Stimulated activated CD4-positive, alpha-beta T cell treated with anti-CD3 and anti-CD28 coated beads, TNF-alpha, amount 100 ng/mL, for 48 hours (primary cell): ENCODE measurements at regions not wholly inside any gene's neighbourhood (a gene's known extent, or its start where the extent isn't known, plus 50 kb on each side); places are given as distances from the start of the nearest gene placed in this dataset.

Source experiments
- DNase-seq, 3 donors: peaks; one replicate each; pipeline ENCODE4 v3.0.0-alpha.2; 2020; ENCODE audit warnings: low read depth in 3 of 3

DNA sequence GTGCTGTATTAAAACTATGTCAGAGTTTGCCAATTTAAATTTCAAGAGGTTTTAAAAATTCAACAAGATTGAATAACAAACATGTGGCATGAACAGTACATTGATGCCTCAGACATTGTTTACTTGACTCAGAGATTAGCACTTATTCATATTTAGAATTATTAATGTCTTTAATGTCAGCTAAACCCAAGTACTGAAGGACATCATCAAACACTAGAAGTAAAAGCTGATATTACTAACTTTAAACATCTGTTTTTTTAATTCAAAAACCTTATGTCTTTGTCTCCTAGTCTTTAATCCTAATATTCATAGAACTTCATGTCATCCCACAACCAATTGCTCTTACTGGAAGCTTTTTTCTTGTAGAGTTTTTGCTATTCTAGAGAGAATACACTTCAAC lies 406.2 kb upstream of the PCDH7 start:
- no peak for DNase-seq

DNA sequence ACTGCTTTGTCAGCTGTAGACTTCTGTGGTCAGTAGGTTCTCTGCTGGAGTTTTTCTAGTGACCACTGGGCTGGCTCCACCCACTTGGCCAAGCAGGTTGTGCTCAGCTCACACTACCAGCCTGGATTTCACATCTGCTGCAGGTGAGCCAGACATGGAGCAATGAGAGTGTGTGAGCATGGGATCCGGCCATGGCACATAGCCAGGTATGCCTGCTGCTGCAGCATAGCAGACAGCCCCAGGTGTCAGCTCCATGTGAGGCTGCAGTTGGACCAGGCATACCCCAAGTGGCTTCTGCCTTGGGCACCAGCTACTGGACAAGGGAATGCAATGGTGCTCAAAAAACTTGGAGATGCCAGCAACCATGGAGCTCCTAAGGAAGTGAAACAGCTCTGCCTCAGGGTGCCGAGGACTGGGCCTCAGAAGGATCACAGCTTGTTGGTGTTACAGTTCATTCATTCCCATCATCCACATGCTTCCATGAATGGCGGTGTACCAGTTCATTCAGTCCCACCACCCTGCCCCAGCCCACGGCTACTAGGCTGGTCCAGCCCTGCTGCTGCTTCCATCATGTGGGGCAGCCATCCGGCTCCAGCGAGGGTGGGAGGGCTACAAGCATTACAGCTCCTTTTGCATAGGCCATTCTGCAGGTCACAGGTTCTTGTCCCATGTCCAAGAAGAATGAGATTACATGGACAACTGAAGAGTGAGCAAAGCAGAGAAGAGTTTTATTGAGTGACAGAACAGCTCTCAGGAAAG lies 389.1 kb upstream of the PCDH7 start:
- peak in 1 of 3 donors; percentile 0 for DNase-seq

GRCh38 chr4:30341731-30342130 lies 378.4 kb upstream of the PCDH7 start:
- DNase-seq, result no peak

DNA sequence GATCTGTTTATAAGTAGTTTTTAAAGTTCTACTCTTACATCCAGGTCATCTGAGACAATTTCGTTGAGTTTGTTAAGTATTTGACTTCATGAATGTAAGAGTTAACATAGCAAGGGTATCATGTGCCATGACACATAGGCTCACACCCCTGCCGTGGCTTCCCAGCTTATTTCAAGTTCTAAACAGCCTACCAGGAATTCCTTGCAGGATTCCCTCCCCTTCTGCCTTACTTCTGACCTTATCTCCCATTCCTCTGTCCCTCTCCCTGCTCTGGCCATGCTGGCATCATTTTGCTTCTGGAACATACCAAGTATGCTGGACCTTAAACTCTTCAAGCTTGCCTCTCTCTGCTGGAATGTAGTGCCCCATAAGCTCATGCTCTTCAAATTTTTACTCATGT lies 369.9 kb upstream of the PCDH7 start:
- no peak for DNase-seq

DNA sequence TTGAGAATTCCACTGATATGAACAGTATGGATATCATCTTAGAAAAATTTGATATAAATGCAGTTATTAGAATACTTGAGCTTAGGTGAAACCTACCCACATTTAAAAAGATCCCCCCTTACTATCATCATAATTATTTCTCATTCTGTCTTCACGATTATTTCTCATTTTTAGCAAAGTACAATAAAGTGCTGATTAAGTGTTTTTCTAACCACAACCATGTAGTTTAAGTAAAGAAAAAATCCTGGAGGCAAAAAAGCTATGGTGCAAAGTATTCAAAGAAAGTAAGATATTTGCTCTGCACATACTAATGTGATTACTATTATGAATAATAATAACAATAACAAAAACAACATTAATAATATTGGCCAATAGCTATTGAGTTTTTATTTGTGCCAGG lies 365.6 kb upstream of the PCDH7 start:
- DNase-seq, result no peak

GRCh38 chr4:30362436-30362835 lies 357.7 kb upstream of the PCDH7 start:
- no peak for DNase-seq

GRCh38 chr4:30370105-30370504 lies 350.1 kb upstream of the PCDH7 start:
- DNase-seq, result no peak

- DNase-seq, result peak in 1 of 3 donors; percentile 0
Observed at GRCh38 chr4:30380404-30380998, 339.7 kb upstream of the PCDH7 start.

DNA sequence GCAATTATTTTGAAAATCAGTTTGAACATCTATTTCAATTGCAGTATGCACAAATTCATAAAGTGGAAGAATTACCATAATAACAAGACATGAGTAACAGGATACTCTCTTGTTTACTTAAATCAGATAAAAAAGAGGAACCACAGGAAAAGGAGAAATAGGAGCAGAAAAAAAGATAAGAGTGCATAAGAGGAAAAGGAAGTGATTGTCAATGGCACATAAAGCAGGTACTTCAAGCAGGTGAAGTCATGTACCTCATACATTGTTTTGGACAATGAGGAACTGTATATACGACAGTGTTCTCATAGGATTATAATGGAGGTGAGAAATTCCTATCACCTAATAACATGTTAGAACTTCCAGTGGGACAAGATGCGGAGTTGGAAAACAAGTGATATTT lies 334.5 kb upstream of the PCDH7 start:
- DNase-seq, result no peak

DNA sequence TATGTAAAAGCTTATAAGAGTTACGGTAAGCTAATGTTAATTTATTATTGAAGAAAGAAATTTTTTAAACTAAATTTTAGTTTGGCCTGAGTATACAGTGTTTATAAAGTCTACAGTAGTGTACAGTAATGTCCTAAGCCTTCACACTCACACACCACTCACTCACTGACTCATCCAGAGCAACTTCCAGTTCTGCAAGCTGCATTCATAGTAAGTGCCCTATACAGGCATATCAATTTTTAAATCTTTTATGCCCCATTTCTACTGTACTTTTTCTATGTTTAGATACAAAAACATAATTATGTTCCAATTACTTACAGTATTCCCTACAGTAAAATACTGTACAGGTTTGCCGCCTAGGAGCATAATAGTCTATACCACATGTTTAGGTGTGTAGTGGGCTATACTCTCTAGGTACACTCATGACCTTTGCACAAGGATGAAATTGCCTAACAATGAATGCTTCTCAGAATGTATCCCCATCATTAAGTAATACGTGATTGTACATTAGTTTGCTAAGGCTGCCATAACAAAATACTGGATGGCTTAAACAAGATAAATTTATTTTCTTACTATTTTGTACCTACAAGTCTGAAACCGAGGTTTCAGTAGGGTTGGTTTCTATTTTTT lies 333.8 kb upstream of the PCDH7 start:
- DNase-seq, result no peak

GRCh38 chr4:30395902-30396301 lies 324.3 kb upstream of the PCDH7 start:
- DNase-seq, result no peak

- no peak for DNase-seq
Observed at GRCh38 chr4:30396772-30397475, 323.2 kb upstream of the PCDH7 start.

GRCh38 chr4:30399476-30399875 lies 320.7 kb upstream of the PCDH7 start:
- no peak for DNase-seq

DNA sequence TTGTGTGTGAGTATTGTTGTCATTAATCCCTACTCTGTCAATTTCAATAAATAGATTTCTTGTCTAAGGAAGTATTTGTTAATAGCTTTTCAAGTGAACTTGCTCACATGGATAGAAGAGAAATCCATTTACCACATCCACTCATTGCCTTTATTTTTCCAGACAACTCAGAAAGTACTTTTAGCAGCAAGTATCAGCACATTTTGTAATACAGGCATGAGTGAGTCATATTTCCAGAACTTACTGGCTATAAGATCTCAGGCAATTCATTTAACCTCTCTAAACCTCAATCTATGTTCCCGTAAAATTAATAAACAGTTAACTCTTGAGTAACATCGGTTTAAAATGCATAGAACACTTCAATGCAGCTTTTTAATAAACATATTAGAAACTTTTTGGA lies 317.9 kb upstream of the PCDH7 start:
- no peak for DNase-seq

GRCh38 chr4:30413915-30414314 lies 306.3 kb upstream of the PCDH7 start:
- no peak for DNase-seq

DNA sequence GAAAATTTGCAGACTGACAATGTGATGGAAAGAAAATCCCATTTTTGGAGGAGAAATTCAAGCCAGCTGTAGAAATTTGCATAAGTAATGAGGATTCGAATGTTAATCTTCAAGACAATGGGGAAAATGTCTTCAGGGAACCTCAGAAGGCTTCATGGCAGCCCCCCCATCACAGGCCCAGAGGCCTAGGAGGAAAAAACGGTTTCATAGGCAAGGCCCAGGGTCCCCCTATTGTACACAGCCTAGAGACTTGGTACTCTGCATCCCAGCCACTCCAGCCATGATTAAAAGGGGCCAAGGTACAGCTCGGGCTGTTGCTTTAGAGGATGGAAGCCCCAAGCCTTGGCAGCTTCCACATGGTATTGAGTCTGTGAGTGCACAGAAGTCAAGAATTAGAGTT lies 303.6 kb upstream of the PCDH7 start:
- DNase-seq, result no peak

DNA sequence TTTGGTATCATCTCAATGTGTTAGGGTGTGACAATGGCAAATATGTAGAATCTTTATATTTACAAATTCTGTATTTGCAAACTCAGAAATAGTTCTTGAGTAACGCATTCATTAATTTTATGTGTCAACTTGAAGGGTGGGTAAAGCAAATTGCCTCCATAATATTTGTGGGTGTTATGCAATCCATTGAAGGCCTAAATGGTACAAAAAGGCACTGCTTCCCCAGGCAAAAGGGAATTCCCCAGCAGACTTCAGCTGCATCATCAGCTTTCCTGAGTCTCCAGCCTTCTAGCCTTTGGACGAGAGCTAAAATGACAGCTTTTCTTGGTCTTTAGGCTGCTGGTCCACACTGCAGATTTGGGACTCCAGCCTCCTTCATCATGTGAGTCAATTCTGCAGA lies 292.2 kb upstream of the PCDH7 start:
- no peak for DNase-seq

- DNase-seq, result no peak
Observed at GRCh38 chr4:30429813-30430761, 290.1 kb upstream of the PCDH7 start.

DNA sequence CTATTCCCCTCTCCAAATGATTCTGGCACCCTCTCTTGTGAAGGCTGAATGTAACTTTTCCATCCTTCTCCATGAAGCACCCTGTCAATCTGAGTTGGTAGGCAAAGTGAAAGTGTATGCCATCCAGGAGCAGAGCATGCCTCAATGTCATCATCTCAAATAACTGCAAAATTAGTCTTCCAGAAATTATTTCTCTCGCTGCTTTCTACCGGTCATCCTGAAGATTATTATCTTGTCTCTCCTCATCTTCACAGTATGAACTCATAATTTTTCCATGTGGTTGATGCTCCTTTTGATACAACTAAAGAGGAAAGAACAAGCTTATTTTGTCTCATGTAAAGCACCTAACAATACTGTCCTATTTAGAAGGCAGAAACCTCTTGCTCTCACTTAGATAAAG lies 285.5 kb upstream of the PCDH7 start:
- DNase-seq, result no peak

DNA sequence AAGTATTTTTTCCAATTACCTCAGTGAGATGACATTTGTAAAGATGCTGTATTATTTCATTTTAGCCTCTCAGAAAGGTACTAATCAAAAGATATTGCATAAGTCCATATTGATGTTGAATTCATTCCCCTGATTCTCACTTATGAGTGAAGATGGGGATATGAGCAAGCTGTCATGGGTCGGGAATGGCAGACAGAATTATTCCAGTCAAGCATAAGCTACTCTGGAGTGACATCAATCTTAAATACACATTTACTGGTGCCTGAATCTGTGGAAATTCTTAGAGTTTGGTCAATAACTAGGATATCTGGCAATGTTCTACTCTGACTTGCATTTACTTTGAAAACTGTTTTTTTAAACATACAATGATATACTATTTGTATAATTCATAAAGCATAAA lies 283.8 kb upstream of the PCDH7 start:
- DNase-seq, result no peak

DNA sequence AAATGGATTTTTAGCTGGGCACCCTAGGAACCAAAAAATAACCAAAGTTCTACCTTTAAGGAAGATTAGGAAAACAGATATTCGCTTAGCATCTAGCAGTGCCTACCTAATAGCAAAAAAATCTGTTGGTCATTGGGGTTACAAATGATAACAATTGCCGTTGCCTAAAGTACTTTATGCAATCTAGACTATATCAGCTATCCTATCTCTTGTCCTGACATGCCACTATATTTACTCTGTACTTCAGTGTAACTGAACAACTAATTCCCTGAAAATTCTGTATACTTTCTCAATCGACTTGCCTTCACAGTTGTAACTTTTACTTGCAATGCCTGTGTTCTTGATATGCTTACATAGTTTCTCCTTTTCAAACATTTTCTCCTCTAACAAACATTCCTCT lies 282.9 kb upstream of the PCDH7 start:
- no peak for DNase-seq

- DNase-seq, result no peak
Observed at GRCh38 chr4:30443289-30443688, 276.9 kb upstream of the PCDH7 start.
